Endodermal cell (in vitro differentiated cells): ENCODE measurements at regions not wholly inside any gene's neighbourhood (a gene's known extent, or its start where the extent isn't known, plus 50 kb on each side); places are given as distances from the start of the nearest gene placed in this dataset.

ENCODE experiments used
- DNase-seq: peaks from one replicate; pipeline ENCODE4 v3.0.0-alpha.2; 2017
- H3K27ac ChIP-seq: 2 replicates; pipeline ENCODE4 v1.5.1; 2013; ENCODE audit warnings: mild to moderate bottlenecking, low read depth, low read length, moderate library complexity
- H3K27me3 ChIP-seq: 2 replicates; pipeline ENCODE4 v1.6.1; 2013; ENCODE audit warnings: mild to moderate bottlenecking, low read length, moderate library complexity; ENCODE audit not compliant: insufficient read depth, control insufficient read depth, poor library complexity, severe bottlenecking
- H3K36me3 ChIP-seq: 2 replicates; pipeline ENCODE4 v1.7.0; 2013; ENCODE audit warnings: mild to moderate bottlenecking, low read length, moderate library complexity; ENCODE audit not compliant: control insufficient read depth, insufficient read depth
- H3K4me1 ChIP-seq: one replicate; pipeline ENCODE4 v1.7.0; 2013; ENCODE audit warnings: low read length; ENCODE audit not compliant: control insufficient read depth, insufficient read depth
- H3K4me3 ChIP-seq: 2 replicates; pipeline ENCODE4 v1.5.1; 2013; ENCODE audit warnings: mild to moderate bottlenecking, low read length, moderate library complexity
- H3K9ac ChIP-seq: 2 replicates; pipeline ENCODE4 v1.6.1; 2013; ENCODE audit warnings: mild to moderate bottlenecking, low read length, moderate library complexity; ENCODE audit not compliant: poor library complexity, severe bottlenecking; ENCODE audit errors: extremely low read depth
- H3K9me3 ChIP-seq: 2 replicates; pipeline ENCODE4 v1.6.1; 2013; ENCODE audit warnings: mild to moderate bottlenecking, low read length, moderate library complexity; ENCODE audit not compliant: control insufficient read depth
- H3K27ac Mint-ChIP-seq: 2 replicates; pipeline ENCODE4 v1.8.0; 2020; ENCODE audit warnings: mixed read lengths
- H3K27me3 Mint-ChIP-seq: 2 replicates; pipeline ENCODE4 v1.8.0; 2021; ENCODE audit warnings: mild to moderate bottlenecking, mixed read lengths; ENCODE audit not compliant: insufficient read depth
- H3K36me3 Mint-ChIP-seq: 2 replicates; pipeline ENCODE4 v1.8.0; 2020; ENCODE audit warnings: low read depth, mixed read lengths
- H3K4me1 Mint-ChIP-seq: 2 replicates; pipeline ENCODE4 v1.8.0; 2020; ENCODE audit warnings: mixed read lengths
- H3K4me3 Mint-ChIP-seq: 2 replicates; pipeline ENCODE4 v1.8.0; 2020; ENCODE audit warnings: mild to moderate bottlenecking, moderate library complexity, mixed read lengths
- H3K9me3 Mint-ChIP-seq: 2 replicates; pipeline ENCODE4 v1.8.0; 2020; ENCODE audit warnings: mild to moderate bottlenecking, mixed read lengths
- WGBS, 2 experiments: methylation state at CpG; one replicate each; pipeline versions ENCODE4 v1.1.5 to v1.1.7; 2013; ENCODE audit warnings: missing lambda C conversion rate in 2 of 2, mixed read lengths in 1 of 2; ENCODE audit not compliant: insufficient coverage in 1 of 2, insufficient read length in 1 of 2; 5-methylcytosine and 5-hydroxymethylcytosine counted together
- TF ChIP-seq, protein P1 (sequence below): fragments of 200-600 bp; sonication (generic); conservative IDR thresholded peaks from 2 replicates; pipeline ENCODE4 v1.5.0; 2021; ENCODE audit warnings: antibody characterized with exemption, mild to moderate bottlenecking

DNA sequence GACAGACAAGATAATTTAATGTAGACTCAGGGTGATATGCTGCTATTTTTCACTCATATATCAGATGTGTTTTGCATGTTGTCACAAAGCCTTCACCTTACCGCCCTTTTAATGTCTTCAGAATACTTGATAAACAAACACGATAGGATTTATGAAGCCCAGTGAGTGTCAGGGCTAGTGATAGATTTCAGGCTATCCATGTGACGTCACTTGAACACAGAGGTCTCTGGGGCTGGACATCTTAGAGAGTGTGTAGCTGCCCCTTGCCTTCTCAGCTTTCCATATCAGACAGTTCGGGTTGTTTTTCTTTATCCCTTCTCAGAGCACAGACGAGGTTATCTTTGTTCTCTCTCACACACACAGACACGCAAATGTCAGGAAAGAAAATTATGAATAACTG, 105.3 kb upstream of the GSC start:
- 87 to 92% methylated on average over 6 of the region's 6 CpGs for WGBS, 2 experiments
- no peak overlapping the region for H3K4me3 ChIP-seq
- H3K4me1 ChIP-seq: no peaks in the 10 kb centered on the region
- Mint-ChIP-seq H3K27ac (no peak overlapping the region), H3K36me3 (no peaks in the 10 kb centered on the region), H3K4me1 (peaks cover 6% of the 10 kb centered on the region), H3K27me3 (peaks cover 32% of the 10 kb centered on the region), H3K9me3 (no peaks in the 10 kb centered on the region), H3K4me3 (no peak overlapping the region)
- no peaks in the 10 kb centered on the region for H3K9me3 ChIP-seq
- H3K27ac ChIP-seq: no peak overlapping the region
- no peak overlapping the region for H3K9ac ChIP-seq
- no peak for DNase-seq
- H3K36me3 ChIP-seq: no peaks in the 10 kb centered on the region
- TF ChIP-seq, protein P1, sequence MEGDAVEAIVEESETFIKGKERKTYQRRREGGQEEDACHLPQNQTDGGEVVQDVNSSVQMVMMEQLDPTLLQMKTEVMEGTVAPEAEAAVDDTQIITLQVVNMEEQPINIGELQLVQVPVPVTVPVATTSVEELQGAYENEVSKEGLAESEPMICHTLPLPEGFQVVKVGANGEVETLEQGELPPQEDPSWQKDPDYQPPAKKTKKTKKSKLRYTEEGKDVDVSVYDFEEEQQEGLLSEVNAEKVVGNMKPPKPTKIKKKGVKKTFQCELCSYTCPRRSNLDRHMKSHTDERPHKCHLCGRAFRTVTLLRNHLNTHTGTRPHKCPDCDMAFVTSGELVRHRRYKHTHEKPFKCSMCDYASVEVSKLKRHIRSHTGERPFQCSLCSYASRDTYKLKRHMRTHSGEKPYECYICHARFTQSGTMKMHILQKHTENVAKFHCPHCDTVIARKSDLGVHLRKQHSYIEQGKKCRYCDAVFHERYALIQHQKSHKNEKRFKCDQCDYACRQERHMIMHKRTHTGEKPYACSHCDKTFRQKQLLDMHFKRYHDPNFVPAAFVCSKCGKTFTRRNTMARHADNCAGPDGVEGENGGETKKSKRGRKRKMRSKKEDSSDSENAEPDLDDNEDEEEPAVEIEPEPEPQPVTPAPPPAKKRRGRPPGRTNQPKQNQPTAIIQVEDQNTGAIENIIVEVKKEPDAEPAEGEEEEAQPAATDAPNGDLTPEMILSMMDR: no peak
- H3K27me3 ChIP-seq: no peaks in the 10 kb centered on the region

- H3K4me1 Mint-ChIP-seq: peaks cover 5% of the 10 kb centered on the region
- 88 to 100% methylated on average over 3 of the region's 3 CpGs for WGBS, 2 experiments
- no peak overlapping the region for H3K4me3 Mint-ChIP-seq
- no peak overlapping the region for H3K27ac Mint-ChIP-seq
- Histone ChIP-seq H3K27me3 (peaks cover 10% of the 10 kb centered on the region), H3K36me3 (no peaks in the 10 kb centered on the region), H3K27ac (no peak overlapping the region), H3K4me3 (no peak overlapping the region), H3K4me1 (no peaks in the 10 kb centered on the region), H3K9me3 (no peaks in the 10 kb centered on the region), H3K9ac (no peak overlapping the region)
- H3K27me3 Mint-ChIP-seq: peaks cover 58% of the 10 kb centered on the region
- TF ChIP-seq, protein P1: no peak
- DNase-seq: no peak
- no peaks in the 10 kb centered on the region for H3K36me3 Mint-ChIP-seq
- H3K9me3 Mint-ChIP-seq: no peaks in the 10 kb centered on the region
Measured at GRCh38 chr14:94868772-94869072, 98.8 kb upstream of the GSC start.

GRCh38 chr14:94867946-94868771, 98.2 kb upstream of the GSC start:
- Histone ChIP-seq H3K9me3 (no peaks in the 10 kb centered on the region), H3K27me3 (peaks cover 10% of the 10 kb centered on the region), H3K9ac (no peak overlapping the region), H3K36me3 (no peaks in the 10 kb centered on the region), H3K4me1 (no peaks in the 10 kb centered on the region), H3K27ac (no peak overlapping the region), H3K4me3 (no peak overlapping the region)
- no peak for DNase-seq
- 69 to 70% methylated on average over 4 to 20 of the region's 20 CpGs for WGBS, 2 experiments
- H3K36me3 Mint-ChIP-seq: no peaks in the 10 kb centered on the region
- peaks cover 53% of the 10 kb centered on the region for H3K27me3 Mint-ChIP-seq
- peaks cover 5% of the 10 kb centered on the region for H3K4me1 Mint-ChIP-seq
- no peaks in the 10 kb centered on the region for H3K9me3 Mint-ChIP-seq
- H3K4me3 Mint-ChIP-seq: no peak overlapping the region
- H3K27ac Mint-ChIP-seq: no peak overlapping the region
- TF ChIP-seq, protein P1: no peak
